EL (cell line): ENCODE measurements at regions not wholly inside any gene's neighbourhood (a gene's known extent, or its start where the extent isn't known, plus 50 kb on each side); places are given as distances from the start of the nearest gene placed in this dataset.

Source experiments
- DNase-seq: peaks from one replicate; pipeline ENCODE4 v3.0.0-alpha.2; 2016

DNA sequence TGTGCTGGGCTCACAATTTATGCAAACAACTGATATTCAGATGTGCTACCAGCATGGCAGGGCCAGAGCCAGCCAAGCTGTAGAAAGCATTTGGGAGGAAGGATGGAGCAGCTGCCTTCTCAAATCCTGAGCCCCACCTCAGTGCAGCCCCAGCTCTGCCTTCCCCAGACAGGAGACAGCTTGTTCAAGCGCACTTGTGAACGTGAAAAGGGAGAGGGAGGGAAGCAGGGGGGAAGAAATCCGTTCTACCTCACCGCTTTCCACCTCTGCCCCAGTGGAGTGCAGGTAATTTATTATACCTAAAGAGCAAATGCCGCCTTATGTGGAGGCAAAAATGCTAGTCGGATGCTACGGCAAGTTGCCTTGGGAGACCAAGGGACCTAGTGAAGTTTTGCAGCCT lies 66.0 kb upstream of the SLC14A2 start:
- no peak for DNase-seq

DNA sequence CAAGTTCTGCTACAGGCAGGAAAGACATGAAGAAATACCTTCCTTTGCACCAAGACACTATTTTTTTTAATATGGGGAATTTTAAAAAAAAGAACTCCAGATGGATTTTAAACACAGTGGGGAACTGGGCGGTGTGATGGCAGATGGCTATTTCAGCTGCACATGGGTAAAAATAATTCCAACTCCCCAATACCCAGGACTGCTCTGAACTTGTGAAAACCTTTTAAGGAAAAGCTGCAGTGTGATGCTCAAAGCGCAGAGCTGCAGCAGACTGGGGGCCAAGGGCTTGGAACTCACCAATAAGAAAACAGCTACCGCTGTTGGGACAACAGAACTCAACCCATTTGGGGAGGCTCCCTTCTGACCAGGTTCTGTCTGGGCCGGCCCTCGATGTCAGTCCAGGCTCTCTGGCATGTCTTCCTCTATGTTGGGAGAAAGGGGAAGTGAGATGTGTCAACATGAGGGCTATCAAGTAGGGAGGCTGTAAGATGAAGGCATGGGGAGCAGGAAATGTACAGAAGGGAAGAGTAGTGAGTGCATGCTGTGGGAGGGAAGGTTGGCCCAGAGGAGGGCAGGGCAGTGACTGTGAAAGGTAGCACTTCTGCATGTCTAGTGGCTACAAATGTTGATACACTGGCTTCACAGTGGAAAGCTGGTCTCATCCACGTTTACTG lies 64.0 kb upstream of the SLC14A2 start:
- no peak for DNase-seq

DNA sequence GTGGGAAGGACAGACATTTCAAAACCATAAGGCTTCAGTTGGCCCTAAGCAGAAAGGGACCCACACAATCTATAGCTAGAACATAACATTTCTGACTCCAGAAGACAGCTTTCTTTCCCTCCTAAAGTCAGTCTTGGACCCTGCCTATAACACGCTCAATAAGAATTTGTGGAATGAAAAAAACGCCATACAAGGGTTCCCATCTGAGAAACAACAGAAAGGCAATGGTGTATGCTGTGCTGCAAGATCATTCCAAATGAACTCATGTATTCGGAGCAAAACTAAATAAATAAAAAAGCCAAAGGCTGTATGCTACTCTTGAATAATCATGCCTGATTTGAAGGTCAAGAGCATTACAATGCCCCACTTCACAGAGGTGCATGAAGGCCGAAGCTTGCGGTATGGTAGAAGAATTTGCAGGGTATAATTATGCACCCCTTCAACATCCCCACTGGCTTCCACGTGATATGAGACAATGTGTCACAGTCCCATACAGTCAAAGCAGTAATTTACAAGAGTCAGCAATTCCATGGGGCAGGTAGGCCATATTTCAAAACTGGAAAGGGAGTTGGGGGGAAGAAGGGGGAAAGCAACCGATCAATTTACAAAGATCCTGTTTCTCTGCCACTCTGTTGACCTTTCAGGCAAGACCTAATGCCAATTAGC lies 61.4 kb upstream of the SLC14A2 start:
- DNase-seq, result no peak

- DNase-seq, result no peak
Observed at GRCh38 chr18:45554389-45554737, 60.9 kb upstream of the SLC14A2 start.

- DNase-seq, result no peak
Observed at GRCh38 chr18:45556222-45556621, 59.1 kb upstream of the SLC14A2 start.

GRCh38 chr18:45557287-45557686 lies 58.0 kb upstream of the SLC14A2 start:
- DNase-seq, result no peak

GRCh38 chr18:45557779-45558178 lies 57.5 kb upstream of the SLC14A2 start:
- DNase-seq, result no peak

- DNase-seq, result no peak
Observed at GRCh38 chr18:45559258-45559657, 56.0 kb upstream of the SLC14A2 start.

- no peak for DNase-seq
Observed at GRCh38 chr18:45560870-45561269, 54.4 kb upstream of the SLC14A2 start.

GRCh38 chr18:45562567-45563479 lies 52.5 kb upstream of the SLC14A2 start:
- DNase-seq, result no peak

DNA sequence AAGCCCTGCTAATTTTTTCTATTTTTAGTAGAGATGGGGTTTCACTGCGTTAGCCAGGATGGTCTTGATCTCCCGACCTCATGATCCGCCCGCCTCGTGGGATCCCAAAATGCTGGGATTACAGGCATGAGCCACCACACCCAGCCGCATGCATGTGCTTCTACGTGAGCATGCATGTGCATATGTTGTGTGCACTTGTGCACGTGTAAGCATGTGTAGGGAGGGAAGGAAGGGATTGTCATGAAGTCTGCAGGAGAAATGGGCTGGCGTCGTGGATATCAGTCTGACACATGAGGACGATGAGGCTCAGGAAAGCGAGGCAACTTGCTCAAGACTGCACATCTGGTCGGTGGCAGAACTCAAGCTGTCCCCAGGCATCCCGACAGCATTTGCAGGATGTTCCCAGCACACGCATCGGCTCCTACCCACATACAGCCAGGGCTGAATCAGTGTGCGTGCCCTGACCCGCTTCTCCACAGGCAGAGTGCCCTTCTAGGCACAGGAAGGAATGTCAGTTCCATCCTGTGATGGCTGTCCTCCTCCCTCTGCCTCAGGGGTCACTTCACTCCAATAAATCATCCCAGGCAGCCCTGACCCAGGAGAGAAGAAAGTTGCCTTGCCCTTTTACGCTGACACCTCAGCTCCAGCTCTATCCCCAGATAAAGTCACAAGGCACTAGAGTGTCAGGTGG lies 49.9 kb upstream of the SLC14A2 start:
- no peak for DNase-seq
